ENCODE measurements at regions not wholly inside any gene's neighbourhood (a gene's known extent, or its start where the extent isn't known, plus 50 kb on each side); places are given as distances from the start of the nearest gene placed in this dataset.

- no peak for DNase-seq
These were observed 92.8 kb downstream of the HNRNPLL start for GRCh38 chr2:38509947-38510326.

- DNase-seq, result no peak
These were observed 93.3 kb downstream of the HNRNPLL start for GRCh38 chr2:38509314-38509946.

- peak; percentile 44 for DNase-seq
These were observed 94.3 kb downstream of the HNRNPLL start for GRCh38 chr2:38508311-38509039.

GRCh38 chr2:38507712-38508111 lies 95.0 kb downstream of the HNRNPLL start:
- DNase-seq, result no peak

- no peak for DNase-seq
These were observed 96.9 kb downstream of the HNRNPLL start for GRCh38 chr2:38505779-38506178.

- DNase-seq, result no peak
These were observed 98.6 kb downstream of the HNRNPLL start for GRCh38 chr2:38504169-38504568.

GRCh38 chr2:38502107-38502506 lies 100.6 kb downstream of the HNRNPLL start:
- no peak for DNase-seq

- no peak for DNase-seq
These were observed 102.5 kb downstream of the HNRNPLL start for GRCh38 chr2:38500283-38500634.

- DNase-seq, result no peak
These were observed 103.0 kb downstream of the HNRNPLL start for GRCh38 chr2:38499548-38500282.

- DNase-seq, result no peak
These were observed 104.7 kb downstream of the HNRNPLL start for GRCh38 chr2:38498045-38498481.

- no peak for DNase-seq
These were observed 105.1 kb downstream of the HNRNPLL start for GRCh38 chr2:38497670-38498037.

- DNase-seq, result no peak
These were observed 105.6 kb downstream of the HNRNPLL start for GRCh38 chr2:38496927-38497669.

GRCh38 chr2:38495880-38496279 lies 106.8 kb downstream of the HNRNPLL start:
- no peak for DNase-seq

- no peak for DNase-seq
These were observed 108.3 kb downstream of the HNRNPLL start for GRCh38 chr2:38494394-38494793.

- no peak for DNase-seq
These were observed 110.6 kb downstream of the HNRNPLL start for GRCh38 chr2:38492042-38492615.

GRCh38 chr2:38491436-38491835 lies 111.3 kb downstream of the HNRNPLL start:
- DNase-seq, result no peak

- DNase-seq, result no peak
These were observed 112.8 kb upstream of the ATL2 start for GRCh38 chr2:38489846-38490245.

- no peak for DNase-seq
These were observed 110.8 kb upstream of the ATL2 start for GRCh38 chr2:38487852-38488251.

GRCh38 chr2:38486213-38487026 lies 109.3 kb upstream of the ATL2 start:
- no peak for DNase-seq

- DNase-seq, result no peak
These were observed 108.7 kb upstream of the ATL2 start for GRCh38 chr2:38485734-38486133.

- no peak for DNase-seq
These were observed 107.9 kb upstream of the ATL2 start for GRCh38 chr2:38484957-38485356.

Data from NCI-H510A treated with DMSO at 0.1 percent for 48 hours (cell line).